ENCODE measurements at regions not wholly inside any gene's neighbourhood (a gene's known extent, or its start where the extent isn't known, plus 50 kb on each side); places are given as distances from the start of the nearest gene placed in this dataset.

DNA sequence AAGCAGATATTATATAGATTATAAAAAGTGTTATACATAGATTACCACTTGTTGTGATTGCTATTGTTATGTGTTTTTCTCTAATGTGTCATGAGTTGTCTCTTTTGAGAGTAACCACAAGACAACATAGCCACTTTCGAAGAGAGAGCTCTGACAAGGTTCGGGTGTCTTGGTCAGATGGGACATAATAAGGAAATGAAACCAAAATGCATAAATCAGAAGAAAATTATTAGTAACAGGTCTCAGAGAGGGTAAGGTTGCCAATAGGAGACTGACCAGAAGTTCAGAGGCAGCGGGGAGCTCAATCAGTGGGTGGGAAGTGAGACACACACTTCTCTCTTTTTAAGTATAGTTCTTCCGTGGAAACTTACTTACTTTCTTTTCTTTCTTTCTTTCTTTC is 639.2 kb upstream of the POT1 start:
- H3K36me3 ChIP-seq (ENCODE audit: control insufficient read depth in 4 of 4, insufficient read depth in 4 of 4, low read length in 3 of 4) = no peaks in the 10 kb centered on the region
- H3K4me3 ChIP-seq (ENCODE audit: control insufficient read depth in 1 of 7, extremely low read depth in 1 of 7, insufficient read depth in 4 of 7, low read depth in 2 of 7, low read length in 6 of 7) = no peak overlapping the region
- 100% methylated on average over 2 of the region's 4 CpGs for WGBS (ENCODE audit: insufficient coverage)
- no peaks in the 10 kb centered on the region for H3K27me3 ChIP-seq (replicated peaks in 2 of 5; ENCODE audit: control insufficient read depth in 4 of 5, insufficient read depth in 5 of 5, low read length in 4 of 5)
- H3K4me1 ChIP-seq (ENCODE audit: control extremely low read depth in 1 of 4, control insufficient read depth in 4 of 4, insufficient read depth in 4 of 4, low read length in 3 of 4) = peaks cover 0 to 3% (median 0%) of the 10 kb centered on the region in 4 experiments
- no peak overlapping the region for H3K27ac ChIP-seq (ENCODE audit: insufficient read depth in 1 of 2, low read depth in 1 of 2, low read length in 2 of 2, poor library complexity in 1 of 2, severe bottlenecking in 2 of 2)
- no peak for DNase-seq
- H3K9me3 ChIP-seq (ENCODE audit: control extremely low read depth in 1 of 5, control insufficient read depth in 4 of 5, insufficient read depth in 2 of 5, low read depth in 1 of 5, low read length in 4 of 5) = no peaks in the 10 kb centered on the region
- CTCF ChIA-PET = no interaction called here
- POLR2A ChIA-PET = no interaction called here

DNA sequence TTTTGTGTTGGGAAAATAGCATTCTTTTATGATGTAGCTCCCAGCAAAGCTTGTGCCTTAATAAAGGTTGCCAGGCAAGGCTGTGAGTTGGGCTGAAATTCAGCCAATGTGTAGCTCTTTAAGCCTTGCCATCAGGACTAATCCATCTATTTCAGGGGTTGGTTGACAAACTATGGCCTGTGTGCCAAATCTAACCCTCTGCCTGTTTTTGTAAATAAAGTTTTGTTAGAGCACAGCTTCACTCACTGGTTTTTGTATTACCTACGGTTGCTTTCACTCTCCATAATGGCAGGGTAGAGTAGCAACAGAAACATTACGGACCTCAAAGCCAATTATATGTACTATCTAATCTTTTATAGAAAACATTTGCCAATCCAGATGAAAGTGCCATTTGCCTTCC is 638.1 kb upstream of the POT1 start:
- ChIA-PET POLR2A (no interaction called here), CTCF (no interaction called here)
- Histone ChIP-seq H3K36me3 (ENCODE audit: control insufficient read depth in 4 of 4, insufficient read depth in 4 of 4, low read length in 3 of 4) (no peaks in the 10 kb centered on the region), H3K27me3 (replicated peaks in 2 of 5; ENCODE audit: control insufficient read depth in 4 of 5, insufficient read depth in 5 of 5, low read length in 4 of 5) (no peaks in the 10 kb centered on the region), H3K27ac (ENCODE audit: insufficient read depth in 1 of 2, low read depth in 1 of 2, low read length in 2 of 2, poor library complexity in 1 of 2, severe bottlenecking in 2 of 2) (no peak overlapping the region), H3K4me3 (ENCODE audit: control insufficient read depth in 1 of 7, extremely low read depth in 1 of 7, insufficient read depth in 4 of 7, low read depth in 2 of 7, low read length in 6 of 7) (no peak overlapping the region), H3K4me1 (ENCODE audit: control extremely low read depth in 1 of 4, control insufficient read depth in 4 of 4, insufficient read depth in 4 of 4, low read length in 3 of 4) (no peaks in the 10 kb centered on the region), H3K9me3 (ENCODE audit: control extremely low read depth in 1 of 5, control insufficient read depth in 4 of 5, insufficient read depth in 2 of 5, low read depth in 1 of 5, low read length in 4 of 5) (no peaks in the 10 kb centered on the region)
- DNase-seq = no peak
- 100% methylated on average over 1 of the region's 2 CpGs for WGBS (ENCODE audit: insufficient coverage)

DNA sequence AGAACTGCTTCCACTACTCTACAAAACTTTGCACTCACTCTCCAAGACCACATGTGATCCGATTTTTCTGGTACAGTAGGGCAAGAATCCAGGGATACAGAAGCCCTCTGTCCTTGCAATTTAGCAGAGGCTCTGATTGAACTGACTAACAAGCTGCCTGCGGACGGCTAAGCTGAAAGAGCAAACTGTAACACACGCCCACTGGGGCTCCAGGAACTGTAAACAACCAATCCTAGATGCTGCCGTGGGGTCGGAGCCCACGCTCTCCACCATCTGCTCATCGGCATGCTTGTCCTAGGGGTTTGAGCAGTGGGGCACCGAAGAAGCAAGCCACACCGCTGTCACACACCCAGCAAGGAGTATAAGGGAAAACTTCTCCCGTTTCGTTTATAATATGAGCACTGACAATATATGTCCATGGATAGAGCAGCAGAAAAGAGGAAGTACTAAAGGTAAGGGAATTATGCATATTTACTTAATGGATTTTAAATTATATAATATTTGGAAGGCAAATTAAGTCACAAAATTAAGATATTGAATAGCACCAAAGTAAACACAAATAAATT is 634.4 kb upstream of the POT1 start:
- H3K36me3 ChIP-seq (ENCODE audit: control insufficient read depth in 4 of 4, insufficient read depth in 4 of 4, low read length in 3 of 4) = no peaks in the 10 kb centered on the region
- H3K27ac ChIP-seq (ENCODE audit: insufficient read depth in 1 of 2, low read depth in 1 of 2, low read length in 2 of 2, poor library complexity in 1 of 2, severe bottlenecking in 2 of 2) = no peak overlapping the region
- DNase-seq = no peak
- H3K4me3 ChIP-seq (ENCODE audit: control insufficient read depth in 1 of 7, extremely low read depth in 1 of 7, insufficient read depth in 4 of 7, low read depth in 2 of 7, low read length in 6 of 7) = no peak overlapping the region
- H3K9me3 ChIP-seq (ENCODE audit: control extremely low read depth in 1 of 5, control insufficient read depth in 4 of 5, insufficient read depth in 2 of 5, low read depth in 1 of 5, low read length in 4 of 5) = no peaks in the 10 kb centered on the region
- H3K27me3 ChIP-seq (replicated peaks in 2 of 5; ENCODE audit: control insufficient read depth in 4 of 5, insufficient read depth in 5 of 5, low read length in 4 of 5) = no peaks in the 10 kb centered on the region
- peaks cover 0 to 22% (median 9%) of the 10 kb centered on the region in 4 experiments for H3K4me1 ChIP-seq (ENCODE audit: control extremely low read depth in 1 of 4, control insufficient read depth in 4 of 4, insufficient read depth in 4 of 4, low read length in 3 of 4)
- WGBS (ENCODE audit: insufficient coverage) = 98% methylated on average over 10 of the region's 12 CpGs
- POLR2A ChIA-PET = no interaction called here
- CTCF ChIA-PET = no interaction called here

DNA sequence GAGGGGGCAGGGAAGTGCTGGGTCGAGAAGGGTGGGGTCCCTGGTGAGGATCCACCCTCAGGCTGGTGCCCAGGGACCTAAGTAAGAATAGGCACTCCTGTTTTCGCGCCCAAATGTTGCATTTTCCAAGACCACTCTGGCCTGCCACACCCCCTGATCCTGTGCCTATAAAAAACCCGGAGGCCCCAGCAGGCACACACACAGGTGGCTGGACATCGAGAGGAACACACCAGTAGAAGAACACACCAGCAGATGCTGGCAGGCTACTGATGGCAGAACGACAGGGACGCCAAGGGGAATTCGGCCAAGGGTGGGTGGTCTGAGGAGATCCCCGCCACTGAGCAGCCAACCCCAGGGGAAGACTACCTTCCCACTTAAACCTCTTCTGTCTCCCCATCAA is 633.9 kb upstream of the POT1 start:
- no peaks in the 10 kb centered on the region for H3K9me3 ChIP-seq (ENCODE audit: control extremely low read depth in 1 of 5, control insufficient read depth in 4 of 5, insufficient read depth in 2 of 5, low read depth in 1 of 5, low read length in 4 of 5)
- H3K4me3 ChIP-seq (ENCODE audit: control insufficient read depth in 1 of 7, extremely low read depth in 1 of 7, insufficient read depth in 4 of 7, low read depth in 2 of 7, low read length in 6 of 7) = no peak overlapping the region
- WGBS (ENCODE audit: insufficient coverage) = 99% methylated on average over 9 of the region's 9 CpGs
- ChIA-PET CTCF (no interaction called here), POLR2A (no interaction called here)
- no peaks in the 10 kb centered on the region for H3K27me3 ChIP-seq (replicated peaks in 2 of 5; ENCODE audit: control insufficient read depth in 4 of 5, insufficient read depth in 5 of 5, low read length in 4 of 5)
- no peaks in the 10 kb centered on the region for H3K36me3 ChIP-seq (ENCODE audit: control insufficient read depth in 4 of 4, insufficient read depth in 4 of 4, low read length in 3 of 4)
- no peak for DNase-seq
- no peak overlapping the region for H3K27ac ChIP-seq (ENCODE audit: insufficient read depth in 1 of 2, low read depth in 1 of 2, low read length in 2 of 2, poor library complexity in 1 of 2, severe bottlenecking in 2 of 2)
- H3K4me1 ChIP-seq (ENCODE audit: control extremely low read depth in 1 of 4, control insufficient read depth in 4 of 4, insufficient read depth in 4 of 4, low read length in 3 of 4) = peaks cover 0 to 22% (median 9%) of the 10 kb centered on the region in 4 experiments

DNA sequence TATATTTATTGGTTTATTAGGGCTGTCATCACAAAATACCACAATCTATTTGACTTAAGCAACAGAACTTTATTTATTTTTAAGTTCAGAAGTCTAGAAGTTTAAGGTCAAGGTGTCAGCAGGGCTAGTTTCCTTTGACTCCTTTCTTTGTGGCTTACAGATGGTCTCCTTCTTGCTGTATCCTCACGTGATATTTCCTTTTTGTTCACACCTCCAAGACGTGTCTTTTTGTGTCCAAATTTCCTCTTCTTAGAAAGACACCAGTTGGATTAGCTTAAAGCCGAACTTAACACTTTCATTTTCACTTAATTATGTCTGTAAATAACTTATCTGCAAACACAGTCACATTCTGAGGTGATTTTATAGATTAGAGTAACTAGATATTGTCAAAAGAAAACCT is 631.4 kb upstream of the POT1 start:
- no peaks in the 10 kb centered on the region for H3K9me3 ChIP-seq (ENCODE audit: control extremely low read depth in 1 of 5, control insufficient read depth in 4 of 5, insufficient read depth in 2 of 5, low read depth in 1 of 5, low read length in 4 of 5)
- CTCF ChIA-PET = no interaction called here
- 0% methylated on average over 2 of the region's 3 CpGs for WGBS (ENCODE audit: insufficient coverage)
- H3K4me3 ChIP-seq (ENCODE audit: control insufficient read depth in 1 of 7, extremely low read depth in 1 of 7, insufficient read depth in 4 of 7, low read depth in 2 of 7, low read length in 6 of 7) = peak overlapping the region in 4 of 7 experiments; percentile 33 to 70 (median 44)
- POLR2A ChIA-PET = no interaction called here
- no peaks in the 10 kb centered on the region for H3K27me3 ChIP-seq (replicated peaks in 2 of 5; ENCODE audit: control insufficient read depth in 4 of 5, insufficient read depth in 5 of 5, low read length in 4 of 5)
- peak overlapping the region in 1 of 2 experiments; percentile 5 for H3K27ac ChIP-seq (ENCODE audit: insufficient read depth in 1 of 2, low read depth in 1 of 2, low read length in 2 of 2, poor library complexity in 1 of 2, severe bottlenecking in 2 of 2)
- no peaks in the 10 kb centered on the region for H3K36me3 ChIP-seq (ENCODE audit: control insufficient read depth in 4 of 4, insufficient read depth in 4 of 4, low read length in 3 of 4)
- DNase-seq = peak; percentile 14 to 65 (median 52)
- peaks cover 0 to 22% (median 9%) of the 10 kb centered on the region in 4 experiments for H3K4me1 ChIP-seq (ENCODE audit: control extremely low read depth in 1 of 4, control insufficient read depth in 4 of 4, insufficient read depth in 4 of 4, low read length in 3 of 4)

DNA sequence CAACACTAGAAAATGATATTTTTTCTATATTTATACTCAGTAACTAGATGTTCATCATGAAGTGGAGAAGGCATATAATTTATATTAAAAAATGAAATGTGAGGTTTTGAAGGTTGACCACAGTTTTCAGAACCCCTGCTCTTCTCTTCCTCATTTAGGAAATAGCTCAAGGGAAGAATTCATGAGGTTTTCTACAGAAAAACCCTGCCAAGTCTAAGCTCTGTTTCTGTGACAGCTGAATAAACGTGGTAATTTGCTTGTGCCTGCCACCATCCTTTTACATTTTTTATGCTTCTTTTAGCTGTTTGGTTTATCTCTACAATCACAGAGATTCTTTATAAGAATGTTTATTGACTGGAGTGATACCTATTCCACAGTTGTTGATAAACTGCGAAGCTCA is 630.3 kb upstream of the POT1 start:
- peak overlapping the region in 1 of 7 experiments; percentile 16 for H3K4me3 ChIP-seq (ENCODE audit: control insufficient read depth in 1 of 7, extremely low read depth in 1 of 7, insufficient read depth in 4 of 7, low read depth in 2 of 7, low read length in 6 of 7)
- ChIA-PET POLR2A (no interaction called here), CTCF (no interaction called here)
- peaks cover 0 to 22% (median 9%) of the 10 kb centered on the region in 4 experiments for H3K4me1 ChIP-seq (ENCODE audit: control extremely low read depth in 1 of 4, control insufficient read depth in 4 of 4, insufficient read depth in 4 of 4, low read length in 3 of 4)
- H3K36me3 ChIP-seq (ENCODE audit: control insufficient read depth in 4 of 4, insufficient read depth in 4 of 4, low read length in 3 of 4) = no peaks in the 10 kb centered on the region
- WGBS (ENCODE audit: insufficient coverage) = 100% methylated on average over 1 of the region's 2 CpGs
- H3K9me3 ChIP-seq (ENCODE audit: control extremely low read depth in 1 of 5, control insufficient read depth in 4 of 5, insufficient read depth in 2 of 5, low read depth in 1 of 5, low read length in 4 of 5) = no peaks in the 10 kb centered on the region
- peak; percentile 5 to 76 (median 72) for DNase-seq
- H3K27me3 ChIP-seq (replicated peaks in 2 of 5; ENCODE audit: control insufficient read depth in 4 of 5, insufficient read depth in 5 of 5, low read length in 4 of 5) = no peaks in the 10 kb centered on the region
- no peak overlapping the region for H3K27ac ChIP-seq (ENCODE audit: insufficient read depth in 1 of 2, low read depth in 1 of 2, low read length in 2 of 2, poor library complexity in 1 of 2, severe bottlenecking in 2 of 2)

DNA sequence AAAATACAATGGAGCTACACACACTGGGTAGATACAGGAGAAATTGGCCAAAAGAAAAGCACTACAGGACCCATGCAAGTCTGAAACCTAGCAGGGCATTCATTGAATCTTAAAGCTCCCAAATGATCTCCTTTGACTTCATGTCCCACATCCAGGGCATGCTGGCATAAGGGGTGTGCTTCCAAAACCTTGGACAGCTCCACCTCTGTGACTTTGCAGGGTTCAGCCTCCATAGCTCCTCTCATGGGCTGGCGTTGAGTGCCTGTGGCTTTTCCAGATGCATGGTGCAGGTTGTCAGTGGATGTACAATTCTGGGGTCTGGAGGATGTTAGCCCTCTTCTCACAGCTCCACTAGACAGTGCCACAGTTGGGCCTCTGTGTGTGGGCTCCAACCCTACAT is 626.3 kb upstream of the POT1 start:
- no peaks in the 10 kb centered on the region for H3K36me3 ChIP-seq (ENCODE audit: control insufficient read depth in 4 of 4, insufficient read depth in 4 of 4, low read length in 3 of 4)
- H3K9me3 ChIP-seq (ENCODE audit: control extremely low read depth in 1 of 5, control insufficient read depth in 4 of 5, insufficient read depth in 2 of 5, low read depth in 1 of 5, low read length in 4 of 5) = no peaks in the 10 kb centered on the region
- peaks cover 0 to 17% (median 7%) of the 10 kb centered on the region in 4 experiments for H3K4me1 ChIP-seq (ENCODE audit: control extremely low read depth in 1 of 4, control insufficient read depth in 4 of 4, insufficient read depth in 4 of 4, low read length in 3 of 4)
- 100% methylated on average over 1 of the region's 1 CpG for WGBS (ENCODE audit: insufficient coverage)
- no peak overlapping the region for H3K4me3 ChIP-seq (ENCODE audit: control insufficient read depth in 1 of 7, extremely low read depth in 1 of 7, insufficient read depth in 4 of 7, low read depth in 2 of 7, low read length in 6 of 7)
- no peaks in the 10 kb centered on the region for H3K27me3 ChIP-seq (replicated peaks in 2 of 5; ENCODE audit: control insufficient read depth in 4 of 5, insufficient read depth in 5 of 5, low read length in 4 of 5)
- POLR2A ChIA-PET = no interaction called here
- H3K27ac ChIP-seq (ENCODE audit: insufficient read depth in 1 of 2, low read depth in 1 of 2, low read length in 2 of 2, poor library complexity in 1 of 2, severe bottlenecking in 2 of 2) = no peak overlapping the region
- CTCF ChIA-PET = interaction anchor here (0.8 kb wide), 1 partner anchor 10 kb away, joined by 3 read pairs; no protein-coding TSS in a partner anchor
- DNase-seq = no peak
